ENCODE measurements at regions not wholly inside any gene's neighbourhood (a gene's known extent, or its start where the extent isn't known, plus 50 kb on each side); places are given as distances from the start of the nearest gene placed in this dataset.
"Not testable (repeated sequence)": the region's sequence is repeated elsewhere in the genome, so short reads cannot be mapped to it uniquely, and the experiment has no call there.

DNA sequence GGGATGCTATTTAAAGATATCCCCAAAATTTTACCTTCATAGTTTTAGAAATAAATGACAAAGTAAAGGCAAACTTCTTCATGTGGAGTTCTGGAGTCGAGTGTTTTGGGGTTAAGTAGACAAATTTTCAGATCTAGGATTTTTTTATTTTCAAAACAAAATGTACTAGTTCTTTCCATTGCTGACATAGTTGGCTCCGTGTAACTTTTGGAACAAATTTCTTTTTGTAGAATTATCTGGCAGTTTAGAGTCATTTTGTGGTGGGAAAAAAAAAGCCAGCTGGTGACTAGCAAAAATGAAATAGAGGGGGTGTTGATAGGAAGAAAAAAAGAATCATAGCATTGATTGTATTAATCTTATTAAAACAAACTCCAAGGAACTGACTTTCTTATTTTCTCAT is 131.6 kb upstream of the TCF21 start:
- DNase-seq: no peak

DNA sequence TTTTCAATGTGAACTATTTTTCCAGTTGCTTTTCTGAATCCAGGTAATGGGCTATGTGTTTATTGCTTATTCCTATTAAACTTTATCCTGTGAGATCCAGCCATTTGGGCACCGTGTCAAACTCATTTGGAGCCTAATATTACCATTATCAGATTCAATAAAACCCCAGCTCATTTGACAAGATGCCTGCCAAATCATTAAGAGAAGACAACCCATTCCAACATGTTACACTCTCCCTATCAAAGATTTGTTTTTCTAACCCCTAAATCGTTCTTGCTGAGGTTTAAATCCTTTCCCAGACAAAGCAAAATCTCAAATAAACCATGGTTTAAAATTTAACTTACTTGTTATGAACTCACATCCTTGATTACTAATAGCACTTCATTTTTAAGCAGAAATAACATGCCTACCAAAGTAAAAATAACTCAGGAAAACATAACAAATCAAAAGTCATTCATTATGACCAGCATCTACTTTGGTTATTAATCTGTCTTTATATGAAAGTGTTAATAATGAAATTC is 130.0 kb upstream of the TCF21 start:
- DNase-seq: no peak

DNA sequence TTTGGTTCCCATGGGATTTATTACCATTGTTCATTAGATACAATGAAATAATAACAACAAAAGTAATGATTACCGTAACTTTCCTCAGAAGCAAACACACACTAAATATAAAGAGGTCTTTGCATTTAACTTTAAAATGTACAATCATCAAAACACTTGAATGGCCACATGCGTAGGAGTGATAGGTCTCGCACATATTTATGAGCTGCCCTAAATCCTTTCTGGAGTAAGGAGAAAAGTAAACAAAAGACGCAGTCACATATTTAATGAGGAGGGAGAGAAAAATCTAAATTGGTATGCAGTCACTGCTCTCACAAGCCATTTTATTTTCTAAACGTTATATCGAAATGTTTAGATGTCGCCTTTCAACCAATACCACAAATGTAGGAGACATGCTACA is 129.4 kb upstream of the TCF21 start:
- no peak for DNase-seq

DNA sequence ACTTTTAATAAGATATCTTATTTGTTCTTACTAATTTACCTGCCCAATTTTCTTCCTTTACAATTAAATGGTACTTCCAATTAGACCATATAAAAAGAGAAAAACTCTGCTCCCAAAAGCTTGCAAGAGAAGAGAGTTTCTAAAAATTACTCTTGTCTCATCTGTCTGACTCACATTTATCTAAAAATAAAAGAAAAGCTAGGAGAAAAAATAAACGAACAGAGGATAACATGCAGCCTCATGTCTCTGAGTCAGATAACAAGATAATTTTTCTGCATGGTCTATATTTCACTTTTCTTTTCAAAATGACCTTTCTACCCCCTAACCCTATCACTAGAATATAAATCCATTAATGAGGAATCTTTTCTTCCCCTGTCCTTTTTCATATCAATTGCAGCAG is 127.2 kb upstream of the TCF21 start:
- DNase-seq: no peak

DNA sequence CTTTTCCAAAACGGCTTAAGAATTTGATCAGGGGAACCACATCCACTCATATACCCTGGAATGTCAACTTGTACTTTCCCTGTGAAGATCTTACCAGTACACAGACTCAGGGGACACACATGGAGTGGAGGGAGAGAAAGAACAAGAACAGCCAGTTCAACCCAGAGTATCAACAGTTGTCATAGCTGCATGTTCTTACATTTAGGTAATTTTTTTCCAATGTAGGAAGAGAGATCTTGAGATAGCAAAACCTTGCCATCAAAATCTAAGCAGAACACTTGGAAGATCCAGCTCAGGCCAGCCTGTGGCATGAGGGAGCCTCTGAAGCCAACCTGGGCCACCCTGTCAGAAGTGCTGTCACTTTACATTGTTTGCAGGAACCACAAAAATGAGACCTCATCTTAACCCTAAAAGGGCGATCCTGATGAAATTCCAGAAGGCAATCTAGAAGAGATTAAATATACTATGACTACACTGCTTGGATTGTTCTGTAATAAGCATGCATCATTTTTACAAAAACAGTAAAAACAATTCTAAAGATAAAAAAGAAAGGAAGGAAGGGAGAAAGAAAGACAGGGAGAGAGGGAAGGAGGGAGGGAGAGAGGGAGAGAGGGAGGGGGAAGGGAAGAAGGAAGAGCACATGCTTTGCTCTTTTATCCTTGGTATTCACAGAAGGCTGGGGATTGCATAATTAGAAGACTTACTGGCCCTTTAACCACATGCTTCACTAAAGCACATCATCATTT is 124.7 kb upstream of the TCF21 start:
- no peak for DNase-seq

DNA sequence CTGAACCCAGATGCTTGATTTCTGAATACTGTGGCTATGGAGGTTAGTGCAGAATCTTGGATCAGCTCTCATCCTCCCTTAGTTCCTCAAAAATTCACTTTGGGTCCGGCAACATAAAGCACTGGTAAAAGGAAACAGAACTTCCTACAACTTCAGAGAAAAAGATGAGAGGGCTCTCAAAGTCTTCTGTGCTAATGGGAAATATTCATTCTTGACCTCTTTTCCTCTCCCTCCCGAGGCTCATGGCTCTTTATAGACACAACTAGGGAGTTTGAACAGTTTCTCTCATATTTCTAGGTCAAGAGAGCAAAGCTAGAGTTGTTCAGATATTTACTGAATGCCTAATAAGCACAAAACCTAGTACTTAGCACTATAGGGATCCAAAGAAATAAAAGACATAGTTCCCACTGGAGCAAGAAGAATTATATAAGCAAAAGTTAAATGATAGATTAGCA is 124.1 kb upstream of the TCF21 start:
- no peak for DNase-seq

DNA sequence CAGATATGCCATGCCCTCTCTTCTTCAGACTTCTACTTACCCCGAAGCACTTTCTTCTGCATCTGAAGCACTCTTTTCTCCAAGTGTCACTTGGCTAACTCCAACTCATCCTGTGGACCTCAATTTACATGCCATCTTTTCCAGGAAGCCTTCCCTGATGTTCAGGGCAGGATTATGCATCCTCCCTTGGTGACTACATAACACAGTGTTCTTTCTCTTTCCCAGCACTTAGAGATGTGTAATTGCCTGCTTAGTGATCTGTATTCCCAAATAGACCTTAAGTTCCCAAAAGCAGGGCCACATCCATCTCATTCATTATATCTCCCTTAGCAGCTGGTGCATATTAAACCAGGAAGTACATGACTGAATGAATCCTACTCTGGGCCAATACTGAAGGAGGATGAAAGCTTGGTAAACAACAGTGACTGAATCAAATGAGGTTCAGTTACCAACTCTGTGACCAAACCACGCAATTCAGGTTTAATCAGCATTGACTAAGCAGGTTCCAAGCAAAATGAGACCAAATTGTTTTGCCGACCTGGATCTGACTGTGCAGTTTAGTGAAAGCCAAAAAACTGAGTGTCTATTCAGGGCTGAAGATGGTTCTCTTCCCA is 121.4 kb upstream of the TCF21 start:
- DNase-seq: no peak

DNA sequence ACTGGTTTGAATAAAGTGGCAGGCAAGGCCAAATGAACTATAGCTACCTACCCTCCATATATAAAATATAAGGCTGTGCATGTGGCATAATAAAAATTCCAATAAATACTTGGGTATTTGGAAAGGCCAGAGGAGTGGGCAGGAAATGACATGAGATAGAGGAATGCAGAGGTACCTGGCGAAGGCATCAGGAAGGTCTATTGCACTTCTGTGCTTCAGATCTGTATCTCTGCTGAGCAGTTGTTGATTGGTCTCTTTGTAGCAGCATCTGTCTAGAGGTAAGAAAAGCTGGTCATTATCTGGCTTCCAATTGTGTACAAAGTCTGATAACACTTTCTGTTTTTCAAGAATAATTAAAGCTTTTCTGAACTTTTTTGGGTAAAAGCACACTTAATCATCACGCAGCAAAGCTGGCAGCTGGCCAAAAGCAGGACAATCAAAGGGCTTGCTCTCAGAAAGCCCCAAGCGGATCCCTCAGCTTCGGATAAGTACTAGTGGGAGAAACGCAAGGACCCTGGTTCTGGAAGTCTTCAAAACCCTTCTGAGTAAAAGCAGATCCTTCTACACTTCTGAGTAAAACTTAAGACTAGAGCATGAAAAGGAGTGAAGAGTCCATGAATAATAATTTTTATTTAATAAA is 120.1 kb upstream of the TCF21 start:
- DNase-seq: no peak

DNA sequence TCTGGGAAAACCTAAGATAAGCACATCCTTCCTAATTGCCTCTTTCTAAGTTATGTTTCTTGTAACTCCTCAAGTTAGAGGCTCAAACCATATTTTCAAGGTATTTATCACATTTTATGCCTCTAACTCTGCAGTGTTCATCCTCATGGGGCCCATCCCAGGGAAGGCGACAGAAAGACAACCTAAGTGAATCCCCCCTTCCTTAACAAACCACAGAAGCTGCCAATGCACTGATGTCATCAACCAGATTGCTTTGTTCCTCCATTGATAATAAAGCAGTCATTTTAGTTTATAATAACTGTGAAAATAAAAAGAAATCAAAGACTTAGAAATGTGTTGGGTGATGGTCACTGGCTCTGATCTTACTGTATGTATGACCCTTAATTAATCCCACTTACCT is 119.5 kb upstream of the TCF21 start:
- DNase-seq: no peak

DNA sequence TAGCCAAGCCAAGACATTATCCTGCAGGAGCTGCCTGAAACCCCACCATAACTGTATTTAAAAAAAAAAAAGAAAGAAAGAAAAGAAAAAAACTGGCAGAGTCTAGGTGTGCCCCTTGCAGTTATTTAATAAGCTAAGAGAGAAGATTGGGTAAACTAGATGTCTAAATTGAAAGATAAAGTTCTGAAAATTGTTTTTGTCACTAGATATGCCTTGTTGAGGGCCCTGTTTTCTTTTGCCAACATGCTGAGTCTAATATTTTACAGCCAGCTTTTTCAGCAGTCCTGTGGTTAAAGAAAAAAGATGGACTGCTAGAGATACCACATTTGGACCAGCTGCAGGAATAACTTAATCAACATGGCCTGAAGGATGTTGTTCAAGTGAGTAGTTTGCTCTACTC is 116.3 kb upstream of the TCF21 start:
- no peak for DNase-seq

DNA sequence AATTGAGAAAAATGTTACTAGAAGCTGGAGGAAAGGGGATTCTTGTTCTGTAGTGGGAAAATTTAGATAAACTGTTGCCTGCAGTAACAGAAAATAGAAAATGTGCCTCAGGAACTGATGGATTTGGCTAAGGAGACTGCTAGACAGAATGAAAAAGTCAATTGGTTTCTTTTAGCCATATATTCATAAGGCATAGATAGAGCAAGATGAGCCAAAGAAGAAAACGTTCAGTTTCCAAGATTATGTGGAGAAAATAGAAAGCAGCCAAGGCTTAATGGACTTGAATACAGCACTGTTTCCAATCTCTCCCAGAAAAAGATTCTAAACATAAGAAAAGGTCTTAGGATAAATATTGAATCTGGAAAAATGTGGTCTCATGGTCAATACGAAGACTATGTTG is 115.1 kb upstream of the TCF21 start:
- no peak for DNase-seq

DNA sequence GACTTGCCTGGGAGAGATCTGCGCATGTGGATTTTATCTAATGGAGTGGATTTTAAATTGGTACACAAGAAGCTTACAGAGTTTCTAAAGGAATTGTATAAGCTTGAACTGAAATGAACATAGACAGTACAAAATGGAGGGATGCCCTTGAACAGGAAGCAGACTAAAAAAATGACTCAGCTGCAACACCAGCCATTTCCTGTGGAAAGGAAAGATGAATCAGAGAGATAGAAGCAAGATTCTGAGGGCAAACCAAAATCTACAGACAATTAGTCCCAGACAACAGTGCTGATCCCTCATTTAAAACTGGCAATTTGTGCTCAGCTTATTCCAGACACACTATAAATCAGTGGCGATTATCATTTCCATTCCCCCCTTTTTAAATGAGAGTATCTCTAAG is 114.6 kb upstream of the TCF21 start:
- DNase-seq: no peak

DNA sequence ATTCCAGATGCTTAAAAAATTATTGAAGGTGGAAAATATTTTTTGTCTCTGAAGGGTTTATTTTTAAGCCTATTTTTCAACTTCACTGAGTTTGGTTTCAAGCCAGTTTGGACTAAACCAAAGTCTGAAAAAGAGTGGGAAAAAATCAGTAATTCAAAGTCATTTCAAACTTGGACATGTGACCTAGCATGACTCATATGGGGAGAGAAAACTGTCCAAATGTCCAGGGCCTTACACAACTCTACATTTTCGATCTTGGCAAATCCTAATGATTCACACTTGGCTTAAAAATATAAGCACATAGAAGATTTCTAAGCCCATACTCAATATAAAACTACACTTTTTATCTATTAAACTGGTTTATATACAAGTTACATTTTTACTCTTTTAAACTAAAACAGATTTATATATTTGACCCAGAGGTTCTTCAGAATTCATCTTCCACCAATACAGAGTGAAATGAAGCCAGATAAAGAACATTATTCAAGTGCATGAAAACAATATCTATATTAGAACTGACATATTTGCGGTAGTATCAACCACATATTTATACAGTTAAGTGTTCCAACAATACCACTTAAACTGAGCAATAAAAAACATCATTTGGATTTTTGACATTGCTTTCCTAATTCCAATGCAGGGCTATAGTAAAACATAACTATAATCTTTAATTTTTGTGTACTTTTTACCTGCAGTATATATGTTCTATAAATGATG is 110.3 kb upstream of the TCF21 start:
- no peak for DNase-seq

DNA sequence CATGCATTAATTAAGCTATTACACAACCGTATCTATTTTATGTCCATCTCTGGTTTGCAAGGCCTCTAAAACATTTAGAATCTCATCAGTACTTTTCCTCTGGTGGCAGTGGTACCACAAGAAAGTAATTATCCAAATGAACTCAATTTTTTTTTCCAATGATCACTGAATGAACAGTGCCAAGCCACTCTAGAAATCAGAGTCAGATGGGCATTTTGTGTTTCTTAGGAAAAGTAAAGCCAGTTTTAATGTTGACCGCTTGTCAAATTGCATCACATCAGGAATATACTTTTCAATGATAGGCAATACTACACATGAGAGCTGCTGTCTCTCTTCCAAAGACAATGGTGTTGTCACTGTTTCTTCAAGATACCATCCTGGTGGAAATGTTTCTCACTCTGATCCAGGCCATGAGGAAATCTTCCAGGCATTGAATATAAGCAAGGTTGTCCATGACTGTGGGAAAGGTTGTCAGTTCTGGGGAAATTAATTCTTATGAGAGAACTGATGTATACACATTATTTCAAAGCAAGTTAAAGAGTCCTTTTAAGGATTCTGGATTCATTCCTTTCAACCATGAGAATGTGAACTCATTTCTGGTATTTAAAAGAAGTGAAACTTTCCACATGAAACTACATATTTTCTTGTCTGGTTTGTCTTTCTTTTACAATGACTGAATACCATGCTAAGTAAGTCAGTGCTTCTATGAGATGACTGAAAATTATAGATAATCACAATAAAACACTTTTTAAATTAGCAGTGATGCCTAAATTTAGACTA is 108.8 kb upstream of the TCF21 start:
- no peak for DNase-seq

DNA sequence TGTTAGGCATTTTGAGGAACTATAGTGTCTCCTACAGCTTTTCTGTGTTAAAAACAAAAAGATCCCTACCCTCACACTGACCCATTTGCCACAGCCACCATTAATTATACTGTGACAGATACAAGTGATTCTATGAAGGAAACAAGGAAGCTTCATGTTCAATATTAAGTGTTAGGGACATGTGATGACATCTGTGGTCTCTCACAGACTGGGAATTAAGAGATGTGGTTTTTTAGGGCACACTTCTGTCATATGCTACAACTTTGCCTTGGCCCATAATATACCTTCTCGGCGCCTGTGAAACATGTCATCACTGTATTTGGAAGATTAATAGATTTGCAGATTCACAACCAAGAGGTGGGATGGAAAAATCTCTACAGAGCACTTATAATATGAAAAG is 102.9 kb upstream of the TCF21 start:
- no peak for DNase-seq

DNA sequence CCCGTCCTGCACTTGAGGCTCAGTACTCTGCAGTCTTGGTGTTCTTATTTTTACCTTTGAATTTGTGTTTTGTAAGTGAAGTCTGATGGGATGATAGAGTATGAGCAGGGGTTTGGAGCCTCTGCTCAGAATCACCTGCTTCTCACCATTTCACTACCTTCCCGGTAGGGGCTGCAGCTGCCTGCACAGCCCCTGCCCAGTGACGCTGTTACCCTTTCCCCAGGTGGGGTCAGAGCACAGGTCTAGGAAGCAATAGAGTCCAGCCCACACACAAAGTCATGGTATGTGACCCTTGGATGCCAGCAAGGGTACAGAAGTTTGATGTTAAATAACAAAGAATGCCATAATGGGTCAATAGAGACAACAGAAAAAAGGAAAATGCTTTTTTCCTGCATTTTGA is 101.8 kb upstream of the TCF21 start:
- DNase-seq: no peak

DNA sequence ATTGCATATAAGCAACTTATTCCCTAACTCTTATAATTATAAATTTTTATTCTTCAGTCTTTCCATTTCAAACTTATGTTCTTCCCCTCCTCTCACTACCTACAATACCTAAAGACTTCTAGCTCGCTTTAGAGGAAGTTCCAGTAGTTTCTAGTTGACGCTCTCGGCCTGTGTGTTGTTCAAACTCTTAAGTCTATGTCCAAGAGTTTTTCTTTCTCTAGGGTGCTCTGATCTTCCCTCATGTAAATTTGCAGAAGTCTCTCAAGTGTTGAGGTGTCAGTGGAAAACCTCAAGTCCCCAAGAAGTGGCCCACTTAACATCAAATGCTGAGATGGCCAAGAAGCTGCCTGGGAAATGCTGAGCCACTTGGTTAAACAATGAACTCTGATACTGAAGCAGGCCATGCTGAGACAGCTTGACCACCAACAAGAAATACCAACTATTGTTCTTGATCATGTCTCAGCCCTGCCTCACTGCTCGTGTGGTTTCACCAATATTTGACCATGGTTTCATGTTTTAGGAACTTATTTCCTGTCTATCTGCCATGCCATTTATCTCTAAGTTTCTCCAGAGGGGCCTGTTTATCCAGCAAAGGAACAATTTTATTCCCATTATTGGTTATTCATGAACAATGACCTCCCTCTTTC is 100.9 kb upstream of the TCF21 start:
- DNase-seq: no peak

DNA sequence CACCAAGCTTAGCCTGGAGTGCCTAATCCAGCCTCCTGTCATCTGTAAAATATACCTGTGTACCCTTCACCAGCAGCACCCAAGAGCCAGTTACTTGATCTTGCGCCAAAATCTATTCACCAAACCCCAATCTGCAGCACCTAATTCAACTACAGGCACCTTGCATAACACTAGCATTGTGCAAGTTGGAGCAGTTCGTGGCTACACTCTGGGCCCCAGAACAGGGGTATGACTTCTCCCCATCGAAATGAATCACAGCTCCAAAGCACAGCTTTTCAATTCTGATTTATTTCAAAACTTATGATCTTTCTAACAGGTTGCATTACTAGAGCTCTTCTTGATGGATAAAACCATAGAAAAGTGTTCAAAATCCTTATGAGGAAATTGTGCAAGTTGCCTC is 100.4 kb upstream of the TCF21 start:
- DNase-seq: no peak

DNA sequence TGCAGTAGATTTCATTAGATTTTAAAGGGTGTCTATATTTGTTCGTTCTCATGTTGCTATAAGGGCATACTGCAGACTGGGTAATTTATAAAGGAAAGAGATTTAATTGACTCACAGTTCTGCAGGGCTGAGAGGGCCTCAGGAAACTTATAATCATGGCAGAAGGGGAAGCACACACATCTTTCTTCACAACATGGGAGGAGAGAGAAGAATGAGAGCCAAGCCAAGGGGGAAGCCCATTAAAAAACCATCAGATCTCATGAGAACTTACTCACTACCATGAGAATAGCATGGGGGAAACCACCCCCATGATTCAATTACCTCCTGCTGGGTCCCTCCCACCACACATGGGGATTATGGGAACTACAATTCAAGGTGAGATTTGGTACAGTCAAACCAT is 99.5 kb upstream of the TCF21 start:
- not testable (repeated sequence) for DNase-seq

DNA sequence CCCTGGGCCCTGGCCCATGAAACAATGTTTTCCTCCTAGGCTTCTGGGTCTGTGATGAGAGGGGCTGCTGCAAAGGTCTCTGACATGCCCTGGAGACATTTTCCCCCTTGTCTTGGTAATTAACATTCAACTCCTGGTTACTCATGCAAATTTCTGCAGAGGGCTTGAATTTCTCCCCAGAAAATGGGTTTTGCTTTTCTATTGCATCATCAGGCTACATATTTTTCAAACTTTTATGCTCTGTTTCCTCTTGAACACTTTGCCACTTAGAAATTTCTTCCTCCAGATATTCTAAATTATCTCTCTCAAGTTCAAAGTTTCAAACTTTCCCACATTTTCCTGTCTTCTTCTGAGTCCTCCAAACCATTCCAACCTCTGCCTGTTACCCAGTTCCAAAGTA is 98.2 kb upstream of the TCF21 start:
- DNase-seq: not testable (repeated sequence)

DNA sequence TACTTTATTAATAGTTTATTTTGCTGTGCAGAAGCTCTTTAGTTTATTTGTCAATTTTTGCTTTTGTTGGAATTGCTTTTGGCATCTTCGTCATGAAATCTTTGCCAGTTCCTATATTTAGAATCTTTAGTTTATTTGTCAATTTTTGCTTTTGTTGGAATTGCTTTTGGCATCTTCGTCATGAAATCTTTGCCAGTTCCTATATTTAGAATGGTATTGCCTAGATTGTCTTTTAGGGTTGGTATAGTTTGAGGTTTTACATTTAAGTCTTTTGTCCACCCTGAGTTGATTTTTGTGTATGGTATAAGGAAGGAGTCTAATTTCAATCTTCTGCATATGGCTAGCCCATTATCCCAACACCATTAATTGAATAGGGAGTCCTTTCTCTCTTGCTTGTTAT is 93.9 kb upstream of the TCF21 start:
- not testable (repeated sequence) for DNase-seq

DNA sequence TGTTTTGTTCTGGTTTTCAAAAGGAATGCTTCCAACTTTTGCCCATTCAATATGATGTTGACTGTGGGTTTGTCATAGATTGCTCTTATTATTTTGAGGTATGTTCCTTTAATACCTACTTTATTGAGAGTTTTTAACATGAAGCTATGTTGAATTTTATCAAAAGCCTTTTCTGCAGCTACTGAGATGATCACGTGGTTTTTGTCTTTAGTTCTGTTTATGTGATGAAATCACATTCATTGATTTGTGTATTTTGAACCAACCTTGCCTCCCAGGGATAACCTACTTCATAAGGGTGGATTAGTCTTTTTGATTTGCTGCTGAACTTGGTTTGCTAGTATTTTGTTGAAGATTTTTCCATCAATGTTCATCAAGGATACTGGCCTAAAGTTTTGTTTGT is 92.7 kb upstream of the TCF21 start:
- DNase-seq: no peak

Data from stimulated activated naive CD4-positive, alpha-beta T cell treated with Interleukin-2 at 50 U/mL for 16 hours (primary cell).